HuH-7 (cell line): ENCODE measurements at regions not wholly inside any gene's neighbourhood (a gene's known extent, or its start where the extent isn't known, plus 50 kb on each side); places are given as distances from the start of the nearest gene placed in this dataset.
"Not testable (repeated sequence)": the region's sequence is repeated elsewhere in the genome, so short reads cannot be mapped to it uniquely, and the experiment has no call there.

ENCODE experiments used
- DNase-seq: peaks from one replicate; pipeline ENCODE4 v3.0.0; 2011; ENCODE audit warnings: low spot score

DNA sequence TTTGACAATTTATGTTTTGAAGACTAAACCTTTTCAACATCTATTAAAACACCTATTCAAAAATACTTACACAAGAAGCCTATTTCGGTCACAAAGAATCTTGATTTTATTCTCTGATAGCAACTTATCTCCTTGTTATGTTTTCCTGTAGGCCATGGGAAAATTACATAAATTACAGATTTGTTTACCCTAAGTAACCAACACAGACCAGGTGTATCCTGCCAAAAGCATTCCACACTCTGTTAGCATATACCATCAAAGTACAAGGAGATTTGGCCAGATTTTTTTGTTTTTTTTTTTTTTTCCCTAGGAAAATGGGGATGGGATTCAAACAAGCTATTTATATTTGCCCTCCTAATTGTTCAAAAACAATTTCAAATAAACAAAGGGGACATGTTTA, 497.9 kb upstream of the MAGEB18 start:
- no peak for DNase-seq

DNA sequence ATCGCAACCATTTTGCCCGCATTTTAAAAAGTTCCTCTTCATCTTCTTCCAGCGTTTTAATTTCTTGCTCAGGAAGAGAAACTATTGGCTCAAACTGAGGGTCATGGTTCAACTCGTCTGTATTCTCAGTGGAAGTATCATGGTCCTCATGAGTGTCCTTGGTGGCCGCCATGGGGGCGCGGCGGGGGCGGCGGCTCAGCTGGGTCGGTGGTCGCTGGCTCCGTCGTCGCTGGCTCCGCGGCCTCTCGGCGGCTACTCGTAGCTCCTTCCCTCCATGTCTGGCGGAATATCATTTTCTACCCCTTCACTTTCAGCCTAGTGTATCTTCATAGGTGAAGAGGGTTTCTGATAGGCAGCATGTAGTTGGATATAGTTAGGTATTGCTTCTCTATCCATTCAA, 492.0 kb upstream of the MAGEB18 start:
- DNase-seq = no peak

DNA sequence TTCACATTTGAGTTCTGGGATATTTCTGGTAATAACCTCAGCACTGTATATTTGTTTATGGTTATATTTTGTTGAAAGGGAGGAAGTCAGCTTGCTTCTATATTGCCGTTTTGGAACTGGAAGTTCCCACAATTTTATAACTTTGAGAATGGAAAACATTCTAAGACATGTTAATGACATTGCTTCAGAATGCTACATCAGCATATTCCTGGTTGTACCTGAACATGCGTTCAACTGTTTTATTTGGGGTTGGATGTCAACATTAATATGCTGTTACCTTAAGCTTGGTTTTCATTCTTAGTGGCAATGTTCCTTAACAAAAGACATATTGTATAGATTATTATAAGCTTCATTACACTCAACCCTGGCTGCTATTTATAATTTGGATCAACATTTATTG, 489.4 kb upstream of the MAGEB18 start:
- no peak for DNase-seq

DNA sequence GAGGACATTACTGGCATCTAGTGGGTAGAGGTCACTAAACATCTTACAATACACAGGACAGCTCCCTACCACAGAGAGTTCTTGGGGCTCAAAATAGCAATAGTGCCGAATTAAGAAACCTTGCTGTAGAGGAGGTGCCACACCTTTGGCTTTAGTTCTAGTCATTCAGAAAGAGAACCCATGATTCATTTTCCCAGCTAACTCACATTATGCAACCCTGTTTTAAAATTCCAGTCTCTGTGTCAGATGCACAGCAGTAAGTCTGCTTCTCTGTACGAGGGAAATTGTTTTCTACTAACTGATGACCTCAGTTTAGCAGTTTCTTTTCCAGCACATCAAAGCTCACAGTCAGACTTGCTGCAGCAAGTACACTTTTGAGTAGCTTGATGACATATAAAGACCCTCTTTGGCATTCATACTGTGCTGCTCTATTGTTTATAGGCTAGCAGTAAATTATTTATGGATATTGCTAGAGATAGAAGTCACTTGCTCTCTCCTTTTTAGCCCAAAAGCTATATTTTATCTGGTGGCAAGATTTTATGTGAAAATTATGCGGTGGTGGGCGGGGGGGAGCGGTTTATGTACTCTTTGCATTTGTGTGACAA, 487.8 kb upstream of the MAGEB18 start:
- DNase-seq = no peak

DNA sequence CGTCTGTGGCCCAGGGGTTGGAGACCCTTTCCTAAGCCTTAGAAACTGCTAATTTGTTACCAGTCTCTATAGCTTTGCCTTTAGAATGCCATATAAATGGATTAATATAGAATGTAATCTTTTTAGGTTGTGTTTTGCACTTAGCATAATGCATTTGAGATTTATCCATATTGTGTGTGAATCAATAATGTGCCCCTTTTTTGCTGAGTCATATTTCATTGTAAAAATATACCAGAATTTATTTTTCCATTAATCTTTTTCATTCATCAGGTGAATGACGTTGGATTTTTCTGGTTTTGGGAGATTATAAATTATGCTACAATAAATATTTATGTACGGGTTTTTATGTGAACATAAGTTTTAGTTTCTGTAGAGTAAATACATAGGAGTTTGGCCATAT, 478.8 kb upstream of the MAGEB18 start:
- no peak for DNase-seq

DNA sequence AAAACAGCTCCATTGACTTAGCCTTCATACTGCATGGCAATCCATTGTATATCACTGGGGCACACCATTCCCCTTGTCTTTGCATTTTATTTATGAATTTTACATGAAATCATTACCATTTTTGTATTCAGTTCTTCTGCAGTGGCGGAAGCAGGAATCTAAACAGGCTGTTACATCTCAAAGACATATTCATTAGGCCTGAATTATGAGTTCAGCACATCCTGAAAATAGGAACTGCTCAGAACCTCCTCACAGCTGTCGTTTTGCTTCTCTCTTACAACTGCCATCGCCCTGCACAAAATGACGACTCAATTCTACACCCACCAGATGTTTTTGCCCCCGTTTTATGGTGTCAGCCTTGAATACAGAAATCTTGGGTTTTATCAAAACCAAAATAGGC, 474.4 kb upstream of the MAGEB18 start:
- DNase-seq = no peak

DNA sequence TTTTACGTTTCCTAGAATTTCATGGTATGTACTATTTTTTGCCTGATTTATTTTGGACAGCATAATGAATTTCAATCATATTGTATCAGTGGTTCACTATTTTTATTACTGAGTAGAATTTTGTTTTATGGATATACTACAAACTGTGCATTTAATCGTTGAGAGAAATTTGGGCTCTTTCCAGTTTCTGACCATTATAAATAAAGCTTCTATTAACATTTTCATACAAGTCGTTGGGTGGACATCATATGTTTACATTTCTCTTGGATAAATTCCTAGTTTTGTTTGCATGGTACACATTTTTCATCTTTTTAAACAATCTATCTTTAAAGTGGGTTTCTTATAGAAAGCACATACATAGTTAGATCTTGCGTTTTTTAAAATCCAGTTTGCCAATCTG, 472.7 kb upstream of the MAGEB18 start:
- DNase-seq = no peak

DNA sequence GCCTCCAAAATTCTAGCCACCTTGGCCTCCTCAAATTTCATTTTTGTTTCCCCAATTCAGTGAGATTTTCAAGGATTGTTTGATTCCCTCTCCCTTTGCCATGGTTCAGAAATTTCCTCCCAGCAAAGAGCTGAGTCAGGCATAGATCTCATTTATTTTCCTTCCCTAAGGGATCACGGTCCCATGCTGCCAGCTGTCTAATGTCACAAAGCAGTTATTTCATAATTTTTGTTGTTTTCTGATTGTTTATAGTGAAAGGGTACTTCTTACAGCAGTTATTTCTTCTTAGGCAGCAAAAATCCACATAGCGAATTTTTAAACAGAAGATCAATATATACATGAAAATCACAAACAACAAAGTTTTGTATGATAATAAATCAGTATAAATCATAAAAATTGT, 470.5 kb upstream of the MAGEB18 start:
- no peak for DNase-seq

DNA sequence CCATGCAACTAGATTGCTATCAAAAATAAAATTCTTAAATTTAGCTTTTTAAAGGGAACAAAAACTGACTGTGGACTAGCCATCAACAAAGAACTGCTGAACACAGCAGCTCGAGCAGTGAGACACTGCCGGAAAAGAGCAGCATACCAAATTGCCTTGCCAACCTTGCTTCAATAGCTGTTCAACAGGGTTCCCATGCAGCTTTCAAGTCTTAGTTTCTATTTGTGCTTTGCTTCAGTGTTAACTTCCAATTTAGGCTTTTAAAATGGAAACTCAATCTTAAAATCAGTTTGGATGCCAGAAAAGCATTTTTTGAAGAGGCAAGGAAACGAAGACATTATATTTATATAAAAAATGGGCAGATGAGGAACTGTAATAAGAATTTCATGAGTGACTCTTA, 463.4 kb upstream of the MAGEB18 start:
- no peak for DNase-seq

DNA sequence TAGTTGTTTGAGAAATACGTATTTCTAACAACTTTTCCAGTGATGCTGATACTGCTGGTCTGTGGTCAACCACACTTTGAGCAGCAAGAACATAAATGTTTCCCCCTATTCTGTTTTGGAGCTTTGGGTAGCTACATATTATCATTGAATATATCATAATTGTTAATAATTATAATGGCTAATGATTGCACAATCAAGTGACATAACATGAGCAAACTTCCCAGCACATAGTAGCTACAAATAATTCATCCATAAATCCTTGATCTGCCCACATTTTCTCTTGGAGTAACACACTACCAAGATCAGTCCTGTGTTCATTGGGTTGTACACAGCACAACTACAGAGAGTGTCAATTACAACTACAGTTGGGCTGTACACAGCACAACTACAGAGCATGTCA, 436.3 kb upstream of the MAGEB18 start:
- no peak for DNase-seq

DNA sequence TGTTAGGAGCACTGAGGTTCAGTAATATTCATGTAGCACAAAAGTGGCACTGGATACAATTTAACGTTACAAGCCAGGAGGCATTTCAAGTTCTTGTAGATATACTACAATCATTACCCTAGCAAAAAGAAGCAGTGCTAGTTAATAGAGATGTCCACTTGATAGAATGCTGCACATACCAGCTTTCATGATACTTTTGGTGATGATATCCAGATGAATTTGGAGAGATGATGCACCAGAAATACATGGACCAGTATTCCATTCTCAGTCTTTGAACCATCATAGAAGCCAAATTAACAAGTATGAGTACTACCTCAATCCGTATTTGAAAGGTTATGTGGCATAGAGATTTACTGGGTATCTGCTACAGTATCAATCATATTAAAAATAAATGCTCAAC, 421.0 kb upstream of the MAGEB18 start:
- DNase-seq = no peak

DNA sequence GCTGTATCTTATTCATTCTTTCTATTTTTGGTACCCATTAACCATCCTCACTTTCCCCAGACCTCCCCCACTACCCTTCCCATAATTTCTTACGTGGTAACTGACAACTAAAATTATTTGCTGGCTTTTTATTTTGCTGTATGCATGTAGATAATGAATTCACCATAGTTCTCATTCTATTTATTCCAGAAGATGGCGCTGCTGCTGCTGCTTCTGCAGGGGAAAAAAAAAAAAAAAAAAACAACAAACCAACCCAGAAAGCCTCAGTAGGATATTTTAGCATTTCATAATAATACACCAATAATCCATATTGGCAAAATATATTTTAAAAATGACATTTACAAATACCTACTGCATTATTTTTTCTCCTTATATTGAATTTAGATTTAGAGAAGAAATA, 416.6 kb upstream of the MAGEB18 start:
- no peak for DNase-seq

DNA sequence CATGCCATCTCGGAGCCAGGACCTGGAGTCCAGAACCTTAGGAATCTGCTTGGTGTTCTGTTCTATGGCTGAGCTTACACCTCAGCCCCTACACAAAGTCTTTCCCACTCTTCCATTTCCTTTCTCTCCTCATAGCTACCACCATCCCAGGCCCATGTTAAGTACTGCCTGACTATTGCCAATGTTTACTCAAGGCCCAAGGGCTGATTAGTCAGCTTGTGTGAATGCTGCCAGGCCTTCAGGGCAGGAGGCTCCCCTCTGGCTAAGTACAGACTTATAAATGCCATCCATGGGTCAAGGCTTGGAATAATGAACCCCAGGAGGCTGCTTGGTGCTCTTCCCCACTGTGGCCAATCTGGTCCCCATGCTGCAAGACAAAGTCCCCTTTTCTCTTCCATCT, 411.6 kb upstream of the MAGEB18 start:
- no peak for DNase-seq

DNA sequence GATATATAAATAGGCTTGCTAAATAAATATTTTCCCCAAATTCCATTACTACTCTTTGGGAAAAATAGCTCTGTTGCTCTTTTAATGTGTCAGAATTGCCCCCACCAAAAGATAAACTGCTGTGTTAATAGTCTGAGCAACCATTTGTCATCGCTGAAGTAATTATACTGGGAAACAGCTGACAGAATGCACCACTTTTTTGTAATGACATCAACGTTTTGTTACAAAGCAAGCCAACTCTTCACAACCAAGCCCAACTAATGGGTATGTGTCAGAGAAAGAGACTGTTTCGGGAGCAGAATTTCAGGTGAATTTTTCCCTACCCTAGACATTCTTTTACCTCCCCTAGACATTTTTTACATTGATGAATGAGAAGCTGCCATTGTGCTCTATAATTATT, 405.0 kb upstream of the MAGEB18 start:
- no peak for DNase-seq

DNA sequence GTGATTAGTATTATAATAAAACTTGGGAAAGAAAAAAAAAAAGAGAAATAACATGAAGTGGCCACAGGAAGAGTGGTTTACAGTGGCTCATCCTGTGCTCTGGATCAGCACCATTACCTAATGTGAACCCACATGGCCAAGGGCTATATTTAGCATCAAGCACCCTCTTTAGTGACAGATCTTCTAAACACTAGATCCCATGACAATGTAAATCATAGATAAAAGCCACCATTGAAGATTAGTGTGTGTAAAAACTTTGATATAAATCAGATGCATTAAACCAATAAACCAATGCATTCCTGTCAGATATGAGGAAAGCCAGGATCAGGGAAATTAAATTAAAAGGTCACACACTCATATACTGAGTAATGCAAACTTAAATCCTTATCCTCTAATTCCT, 400.6 kb upstream of the MAGEB18 start:
- no peak for DNase-seq

DNA sequence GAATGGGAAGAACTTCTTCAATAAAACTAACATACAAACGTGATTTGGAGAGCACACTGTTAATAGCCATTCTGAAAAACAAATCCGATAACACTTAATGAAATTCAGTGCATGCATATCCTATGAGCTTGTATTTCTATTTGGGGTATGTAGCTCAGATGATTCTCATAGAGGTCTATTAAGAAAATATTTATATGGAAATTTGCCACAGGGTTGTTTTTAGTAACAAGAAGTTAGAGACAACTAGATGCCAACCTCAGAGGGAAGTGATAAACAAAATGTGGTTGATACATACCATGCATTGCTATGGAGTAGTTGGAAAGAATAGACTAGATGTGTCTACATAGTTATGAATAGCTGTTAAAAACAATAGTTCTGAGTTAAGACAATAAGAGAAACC, 395.8 kb upstream of the MAGEB18 start:
- DNase-seq = no peak

DNA sequence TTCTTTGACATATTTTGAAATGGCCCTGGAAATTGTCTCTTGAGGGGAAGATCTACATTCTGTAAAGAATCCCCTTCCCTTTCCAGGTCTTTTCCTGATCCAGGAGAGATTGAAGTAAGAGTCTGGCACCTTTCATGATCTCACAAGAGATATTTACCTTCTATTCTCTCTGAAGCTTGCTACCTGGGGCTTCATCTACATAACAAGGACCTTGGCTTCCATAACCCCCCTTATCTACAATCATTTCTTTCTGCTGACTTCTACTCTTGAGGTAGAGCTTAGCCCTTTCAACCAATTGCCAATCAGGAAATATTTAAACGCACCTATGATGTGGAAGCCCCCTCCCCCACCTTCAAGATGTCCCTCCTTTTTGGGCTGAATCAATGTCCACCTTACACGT, 383.7 kb upstream of the MAGEB18 start:
- DNase-seq = no peak

DNA sequence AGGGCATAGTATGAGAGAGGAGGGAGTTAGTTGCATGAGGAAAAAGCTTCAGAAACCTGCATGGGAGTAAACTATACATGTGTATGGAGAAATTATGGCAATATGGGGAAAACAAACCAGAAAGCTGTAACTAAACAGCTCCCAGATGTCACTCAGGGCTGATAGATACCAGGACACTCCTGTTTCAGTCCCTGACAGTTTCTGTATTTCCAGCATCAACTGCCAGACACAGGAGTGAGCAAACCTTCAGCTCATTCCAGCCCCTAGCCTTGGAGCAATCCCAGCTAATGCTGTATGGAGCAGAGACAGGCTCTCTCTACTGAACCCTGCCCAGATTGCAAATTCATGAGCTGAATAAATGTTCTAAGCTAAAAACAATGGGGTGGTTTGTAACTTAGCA, 382.9 kb upstream of the MAGEB18 start:
- DNase-seq = no peak

DNA sequence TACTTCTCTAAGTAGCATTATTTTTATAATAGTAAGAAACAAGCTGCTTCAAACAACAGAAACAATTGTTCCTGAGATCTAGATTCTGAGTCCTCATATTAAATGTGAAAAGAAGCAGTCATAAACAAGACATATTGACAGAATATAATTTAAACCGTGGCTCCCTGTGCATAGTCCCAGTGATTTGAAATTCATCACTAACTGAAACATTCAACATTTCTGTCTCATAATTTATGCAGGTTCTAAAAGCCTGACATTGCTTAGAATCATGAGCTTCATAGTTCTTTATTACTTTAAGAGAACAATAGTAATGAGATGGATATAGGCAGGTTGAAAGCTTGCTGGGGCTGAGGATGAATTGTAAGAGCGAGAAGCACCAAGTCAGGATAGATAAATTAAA, 375.5 kb upstream of the MAGEB18 start:
- DNase-seq = no peak

DNA sequence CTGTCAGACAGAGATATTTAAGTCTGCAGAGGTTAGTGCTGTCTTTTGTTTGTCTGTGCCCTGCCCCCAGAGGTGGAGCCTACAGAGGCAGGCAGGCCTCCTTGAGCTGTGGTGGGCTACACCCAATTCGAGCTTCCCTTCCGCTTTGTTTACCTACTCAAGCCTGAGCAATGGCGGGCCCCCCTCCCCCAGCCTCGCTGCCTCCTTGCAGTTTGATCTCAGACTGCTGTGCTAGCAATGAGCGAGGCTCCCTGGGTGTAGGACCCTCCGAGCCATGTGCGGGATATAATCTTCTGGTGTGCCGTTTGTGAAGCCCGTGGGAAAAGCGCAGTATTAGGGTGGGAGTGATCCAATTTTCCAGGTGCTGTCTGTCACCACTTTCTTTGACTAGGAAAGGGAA, 366.3 kb upstream of the MAGEB18 start:
- not testable (repeated sequence) for DNase-seq

DNA sequence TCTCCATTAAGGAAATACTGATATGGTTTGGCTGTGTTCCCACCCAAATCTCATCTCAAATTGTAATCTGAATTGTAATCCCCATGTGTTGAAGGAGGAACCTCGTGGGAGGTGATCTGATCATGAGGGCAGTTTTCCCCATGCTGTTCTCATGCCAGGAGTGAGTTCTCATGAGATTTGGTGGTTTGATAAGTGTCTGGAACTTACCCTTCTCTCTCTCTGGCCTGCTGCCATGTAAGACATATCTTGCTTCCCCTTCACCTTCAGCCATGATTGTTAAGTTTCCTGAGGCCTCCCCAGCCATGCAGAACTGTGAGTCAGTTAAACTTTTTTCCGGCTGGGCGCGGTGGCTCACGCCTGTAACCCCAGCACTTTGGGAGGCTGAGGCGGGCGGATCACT, 340.3 kb upstream of the MAGEB18 start:
- DNase-seq = not testable (repeated sequence)

DNA sequence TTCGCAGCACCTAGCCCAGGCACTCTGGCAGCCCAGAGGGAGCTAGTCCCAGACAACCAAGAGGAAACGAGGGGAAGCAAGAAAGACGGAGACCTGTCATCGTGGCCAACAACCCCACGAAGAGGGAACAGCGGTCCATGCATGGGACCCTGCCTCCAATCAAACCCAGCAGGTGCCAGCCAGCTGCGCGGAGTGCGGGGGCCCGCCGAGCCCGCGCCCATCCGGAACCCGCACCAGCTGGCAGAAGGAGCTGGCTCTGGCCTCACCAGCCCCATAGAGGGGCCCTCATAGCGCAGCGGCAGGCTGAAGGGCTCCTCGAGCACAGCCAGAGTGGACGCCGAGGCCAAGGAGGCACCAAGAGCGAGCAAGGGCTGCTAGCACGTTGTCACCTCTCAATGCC, 332.4 kb upstream of the MAGEB18 start:
- DNase-seq = no peak

DNA sequence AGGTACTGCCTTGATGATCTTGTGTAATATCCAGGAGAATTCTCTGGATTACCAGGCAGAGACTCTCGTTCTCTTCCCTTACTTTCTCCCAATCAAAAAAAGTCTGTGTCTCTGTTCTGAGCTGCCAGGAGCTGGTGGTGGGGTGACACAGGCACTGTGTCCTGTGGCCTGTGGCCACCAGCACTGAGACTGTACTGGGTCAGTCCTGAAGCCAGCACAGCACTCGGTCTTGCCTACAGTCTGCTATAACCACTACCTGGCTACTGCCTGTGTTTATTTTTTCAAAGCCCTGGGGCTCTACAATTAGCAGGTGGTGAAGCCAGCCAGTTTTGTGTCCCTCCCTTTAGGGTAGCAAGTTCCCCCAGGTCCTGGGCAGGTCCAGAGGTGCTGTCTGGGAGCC, 331.1 kb upstream of the MAGEB18 start:
- no peak for DNase-seq

DNA sequence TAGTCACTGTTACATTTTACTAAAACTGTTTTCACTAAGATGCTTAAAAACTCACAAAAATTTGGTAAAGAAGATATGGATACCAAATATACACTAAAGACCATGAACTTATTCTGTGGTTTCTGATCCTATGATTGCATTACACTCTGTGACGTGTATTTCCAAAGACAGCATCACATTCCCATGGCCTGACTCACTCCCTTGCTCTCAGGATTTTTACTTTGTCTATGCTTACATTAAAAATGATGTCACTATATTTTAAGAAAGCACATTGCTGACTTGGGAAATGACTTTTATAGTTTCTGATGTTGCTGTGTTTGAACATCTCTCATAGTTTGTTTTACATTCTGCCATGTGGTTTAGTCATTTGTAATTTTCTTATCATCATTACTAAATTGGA, 327.9 kb upstream of the MAGEB18 start:
- no peak for DNase-seq

DNA sequence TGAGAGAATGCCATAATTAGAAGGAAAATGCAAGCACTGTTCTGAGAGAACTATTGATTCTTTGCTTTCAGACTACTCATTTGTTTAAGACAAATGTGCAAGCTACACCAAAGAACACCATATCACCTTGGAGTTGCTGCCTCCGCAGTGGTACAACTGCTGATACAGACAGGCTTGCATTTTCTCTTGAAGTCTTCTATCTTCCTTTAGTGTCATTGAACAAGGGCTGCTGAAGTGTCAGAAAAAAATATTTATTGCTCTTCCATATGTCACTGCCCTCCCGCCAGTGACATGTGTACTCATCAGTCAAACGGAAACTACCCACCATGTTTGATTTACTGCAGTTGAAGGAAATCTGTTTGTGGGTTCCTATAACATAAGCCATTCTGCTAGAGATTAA, 318.3 kb upstream of the MAGEB18 start:
- DNase-seq = no peak
